HepG2 (cell line): ENCODE measurements at regions not wholly inside any gene's neighbourhood (a gene's known extent, or its start where the extent isn't known, plus 50 kb on each side); places are given as distances from the start of the nearest gene placed in this dataset.

ENCODE experiments used
- AKAP8 ChIP-seq: sonication (generic); formaldehyde crosslinking; IDR thresholded peaks from 2 replicates; pipeline ENCODE4 v1.5.1; 2020; ENCODE audit warnings: mild to moderate bottlenecking, missing genetic modification reagents
- CHD2 ChIP-seq: IDR thresholded peaks from 2 replicates; pipeline ENCODE4 v1.6.1; 2011; ENCODE audit warnings: low read depth, low read length, improper control_type of control experiment
- CHD4 ChIP-seq: fragments of 200-600 bp; sonication (generic); IDR thresholded peaks from 2 replicates; pipeline ENCODE4 v1.7.0; 2017; ENCODE audit warnings: mild to moderate bottlenecking, low read length, borderline replicate concordance
- E2F5 ChIP-seq: sonication (generic); formaldehyde crosslinking; conservative IDR thresholded peaks from 2 replicates; pipeline ENCODE4 v1.4.0; 2020; ENCODE audit warnings: missing genetic modification reagents
- ETV5 ChIP-seq: IDR thresholded peaks from 2 replicates; pipeline ENCODE4 v1.6.1; 2018; ENCODE audit warnings: missing biosample characterization, missing genetic modification reagents, inconsistent platforms, borderline replicate concordance
- FOXP1 ChIP-seq, 2 experiments: fragments of 450-650 bp in 1 of 2; IDR thresholded peaks; 2 replicates each; pipeline ENCODE4 v1.6.1; 2017 to 2018; ENCODE audit warnings: antibody characterized with exemption in 1 of 2
- GATAD2A ChIP-seq: IDR thresholded peaks from 2 replicates; pipeline ENCODE4 v1.6.1; 2016
- HMG20B ChIP-seq: conservative IDR thresholded peaks from 2 replicates; pipeline ENCODE4 v1.6.1; 2016; ENCODE audit warnings: missing genetic modification reagents, missing compliant biosample characterization
- HNRNPUL1 ChIP-seq: fragments of 200-400 bp; formaldehyde crosslinking; IDR thresholded peaks from 2 replicates; pipeline ENCODE4 v1.6.1; 2017; ENCODE audit warnings: low read depth, mild to moderate bottlenecking, low read length, moderate library complexity
- HOXD1 ChIP-seq: sonication (generic); formaldehyde crosslinking; IDR thresholded peaks from 2 replicates; pipeline ENCODE4 v1.5.0; 2020; ENCODE audit warnings: missing genetic modification reagents
- KMT2A ChIP-seq: sonication (generic); formaldehyde crosslinking; IDR thresholded peaks from 2 replicates; pipeline ENCODE4 v1.4.0; 2020; ENCODE audit warnings: missing genetic modification reagents
- MATR3 ChIP-seq: sonication (generic); formaldehyde crosslinking; IDR thresholded peaks from 2 replicates; pipeline ENCODE4 v1.4.0; 2020; ENCODE audit warnings: missing genetic modification reagents
- MAZ ChIP-seq, 2 experiments: sonication (generic) in 1 of 2; formaldehyde crosslinking in 1 of 2; IDR thresholded peaks; 2 replicates each; pipeline versions ENCODE4 v1.5.0 to v1.6.1; 2012 to 2020; ENCODE audit warnings: low read depth in 2 of 2, mild to moderate bottlenecking in 2 of 2, borderline replicate concordance in 1 of 2, improper control_type of control experiment in 1 of 2, low read length in 1 of 2, missing genetic modification reagents in 1 of 2, moderate library complexity in 1 of 2
- MXD1 ChIP-seq: sonication (generic); formaldehyde crosslinking; IDR thresholded peaks from 2 replicates; pipeline ENCODE4 v1.4.0; 2020; ENCODE audit warnings: mild to moderate bottlenecking, missing genetic modification reagents
- NFYC ChIP-seq: IDR thresholded peaks from 2 replicates; pipeline ENCODE4 v1.6.1; 2016; ENCODE audit warnings: missing genetic modification reagents, missing compliant biosample characterization
- PAWR ChIP-seq: sonication (generic); formaldehyde crosslinking; IDR thresholded peaks from 2 replicates; pipeline ENCODE4 v1.4.0; 2020; ENCODE audit warnings: missing genetic modification reagents, mild to moderate bottlenecking, borderline replicate concordance
- PBX2 ChIP-seq: IDR thresholded peaks from 2 replicates; pipeline ENCODE4 v1.6.1; 2016; ENCODE audit warnings: control low read depth
- RNF2 ChIP-seq: fragments of 450-650 bp; conservative IDR thresholded peaks from 2 replicates; pipeline ENCODE4 v1.6.1; 2016; ENCODE audit warnings: low read depth
- SIX1 ChIP-seq: sonication (generic); formaldehyde crosslinking; IDR thresholded peaks from 2 replicates; pipeline ENCODE4 v1.4.0; 2020; ENCODE audit warnings: missing genetic modification reagents, borderline replicate concordance
- SKI ChIP-seq: fragments of 450-650 bp; IDR thresholded peaks from one replicate; pipeline ENCODE4 v1.6.1; 2018; ENCODE audit warnings: mild to moderate bottlenecking; ENCODE audit not compliant: partially characterized antibody
- SSRP1 ChIP-seq: IDR thresholded peaks from 2 replicates; pipeline ENCODE4 v1.6.1; 2016; ENCODE audit warnings: control low read depth
- ZKSCAN1 ChIP-seq: fragments of 150-350 bp; IDR thresholded peaks from 2 replicates; pipeline ENCODE4 v1.6.1; 2014; ENCODE audit warnings: low read length
- ZNF101 ChIP-seq: sonication (generic); formaldehyde crosslinking; IDR thresholded peaks from 2 replicates; pipeline ENCODE4 v1.4.0; 2020; ENCODE audit warnings: mild to moderate bottlenecking, low read depth, missing genetic modification reagents, borderline replicate concordance
- ZNF180 ChIP-seq: sonication (generic); formaldehyde crosslinking; IDR thresholded peaks from 2 replicates; pipeline ENCODE4 v1.4.0; 2020; ENCODE audit warnings: low read depth, missing genetic modification reagents, borderline replicate concordance
- ZNF460 ChIP-seq: sonication (generic); formaldehyde crosslinking; IDR thresholded peaks from 2 replicates; pipeline ENCODE4 v1.5.1; 2020; ENCODE audit warnings: missing genetic modification reagents, mild to moderate bottlenecking, borderline replicate concordance
- ZNF576 ChIP-seq: sonication (generic); formaldehyde crosslinking; IDR thresholded peaks from 2 replicates; pipeline ENCODE4 v1.4.0; 2020; ENCODE audit warnings: mild to moderate bottlenecking, missing genetic modification reagents
- ZNF644 ChIP-seq: IDR thresholded peaks from 2 replicates; pipeline ENCODE4 v1.6.1; 2016; ENCODE audit warnings: low read depth
- ZNF772 ChIP-seq: sonication (generic); formaldehyde crosslinking; IDR thresholded peaks from 2 replicates; pipeline ENCODE4 v1.5.0; 2020; ENCODE audit warnings: mild to moderate bottlenecking, missing genetic modification reagents
- ZNF776 ChIP-seq: sonication (generic); formaldehyde crosslinking; IDR thresholded peaks from 2 replicates; pipeline ENCODE4 v1.4.0; 2020; ENCODE audit warnings: mild to moderate bottlenecking, missing genetic modification reagents

GRCh38 chr16:31696968-31697743, 169.5 kb downstream of the AHSP start (continued):
- no peak for TF ChIP-seq NFYC (CRISPR knock-in tag)
- TF ChIP-seq AKAP8 (CRISPR knock-in tag), result no peak
- no peak for TF ChIP-seq KMT2A (CRISPR knock-in tag)
- TF ChIP-seq MXD1 (CRISPR knock-in tag), result no peak
- no peak for TF ChIP-seq RNF2
- TF ChIP-seq CHD2, result no peak
- TF ChIP-seq E2F5 (CRISPR knock-in tag), result no peak
- no peak for TF ChIP-seq ZNF576
- no peak for TF ChIP-seq CHD4
- TF ChIP-seq PAWR (CRISPR knock-in tag), result no peak
- no peak for TF ChIP-seq SSRP1 (CRISPR knock-in tag)
- no peak for TF ChIP-seq ETV5 (CRISPR knock-in tag)
- 0 out of 2 replicates have a peak, but pooled peaks have one; percentile 15 for TF ChIP-seq ZNF772 (CRISPR knock-in tag)
- 0 out of 2 replicates have a peak, but pooled peaks have one; percentile 27 for TF ChIP-seq ZNF644
- no peak for TF ChIP-seq HOXD1
- TF ChIP-seq SKI, result no peak
- TF ChIP-seq ZNF101 (CRISPR knock-in tag), result no peak
- no peak for TF ChIP-seq MATR3
- peak; percentile 12; the same call in 1 of the 2 replicates for TF ChIP-seq PBX2 (CRISPR knock-in tag)
- TF ChIP-seq ZNF180 (CRISPR knock-in tag), result no peak
- TF ChIP-seq ZNF776 (CRISPR knock-in tag), result no peak
- TF ChIP-seq MAZ (IDR thresholded peaks at IDR 0.05; ENCODE audit: borderline replicate concordance, low read depth, low read length), result no peak
- no peak for TF ChIP-seq MAZ (CRISPR knock-in tag; IDR thresholded peaks at IDR 0.05; ENCODE audit: low read depth)
- TF ChIP-seq GATAD2A (CRISPR knock-in tag), result peak; percentile 33; the same call in 1 of the 2 replicates
- TF ChIP-seq HMG20B, result no peak
- no peak for TF ChIP-seq HNRNPUL1
- TF ChIP-seq FOXP1 (IDR thresholded peaks at IDR 0.05), result no peak
- no peak for TF ChIP-seq FOXP1 (CRISPR knock-in tag; IDR thresholded peaks at IDR 0.05)
- TF ChIP-seq ZKSCAN1, result peak; percentile 17; the same call in 1 of the 2 replicates
- TF ChIP-seq SIX1 (CRISPR knock-in tag), result no peak
- TF ChIP-seq ZNF460 (CRISPR knock-in tag), result no peak
